OCI-LY3 (cell line): ENCODE measurements at regions not wholly inside any gene's neighbourhood (a gene's known extent, or its start where the extent isn't known, plus 50 kb on each side); places are given as distances from the start of the nearest gene placed in this dataset.

Source experiments
- CTCF ChIP-seq: fragments of 200-600, 300-600 bp; sonication (generic); IDR thresholded peaks from 2 replicates; pipeline ENCODE4 v1.5.1; 2014; ENCODE audit warnings: antibody characterized with exemption, low read length, low read depth
- EZH2phosphoT487 ChIP-seq: fragments of 200-600 bp; shearing (Covaris generic); IDR thresholded peaks from 2 replicates; pipeline ENCODE4 v1.6.1; 2018; ENCODE audit warnings: antibody characterized with exemption, mixed run types, low read depth

GRCh38 chr16:18008356-18008755 lies 328.2 kb downstream of the NPIPA8 start:
- TF ChIP-seq CTCF (no peak), EZH2phosphoT487 (no peak)
